ENCODE measurements at regions not wholly inside any gene's neighbourhood (a gene's known extent, or its start where the extent isn't known, plus 50 kb on each side); places are given as distances from the start of the nearest gene placed in this dataset.

DNA sequence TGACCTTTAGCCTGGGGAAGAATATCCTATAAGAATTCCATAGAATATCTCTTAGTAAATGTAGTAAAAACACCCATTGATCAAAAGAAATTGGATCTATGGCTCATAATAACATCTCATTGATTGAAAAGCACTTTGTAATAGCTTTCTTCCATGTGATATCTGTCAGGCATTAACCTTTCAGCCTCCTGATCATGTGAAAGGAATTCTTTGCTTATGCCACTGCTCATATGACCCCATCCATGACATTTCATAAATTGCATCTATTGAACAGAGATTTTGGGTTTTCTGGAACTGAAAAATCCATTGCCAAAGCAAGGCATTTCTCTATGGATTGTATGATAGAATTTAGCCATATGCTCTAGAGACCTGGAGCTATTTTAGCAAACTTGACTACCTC is 519.3 kb upstream of the PFKP start:
- TF ChIP-seq, protein P1, sequence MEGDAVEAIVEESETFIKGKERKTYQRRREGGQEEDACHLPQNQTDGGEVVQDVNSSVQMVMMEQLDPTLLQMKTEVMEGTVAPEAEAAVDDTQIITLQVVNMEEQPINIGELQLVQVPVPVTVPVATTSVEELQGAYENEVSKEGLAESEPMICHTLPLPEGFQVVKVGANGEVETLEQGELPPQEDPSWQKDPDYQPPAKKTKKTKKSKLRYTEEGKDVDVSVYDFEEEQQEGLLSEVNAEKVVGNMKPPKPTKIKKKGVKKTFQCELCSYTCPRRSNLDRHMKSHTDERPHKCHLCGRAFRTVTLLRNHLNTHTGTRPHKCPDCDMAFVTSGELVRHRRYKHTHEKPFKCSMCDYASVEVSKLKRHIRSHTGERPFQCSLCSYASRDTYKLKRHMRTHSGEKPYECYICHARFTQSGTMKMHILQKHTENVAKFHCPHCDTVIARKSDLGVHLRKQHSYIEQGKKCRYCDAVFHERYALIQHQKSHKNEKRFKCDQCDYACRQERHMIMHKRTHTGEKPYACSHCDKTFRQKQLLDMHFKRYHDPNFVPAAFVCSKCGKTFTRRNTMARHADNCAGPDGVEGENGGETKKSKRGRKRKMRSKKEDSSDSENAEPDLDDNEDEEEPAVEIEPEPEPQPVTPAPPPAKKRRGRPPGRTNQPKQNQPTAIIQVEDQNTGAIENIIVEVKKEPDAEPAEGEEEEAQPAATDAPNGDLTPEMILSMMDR (IDR thresholded peaks at IDR 0.05): no peak
- TF ChIP-seq POLR2A (IDR thresholded peaks at IDR 0.05) (no peak), POLR2AphosphoS5 (IDR thresholded peaks at IDR 0.05) (no peak)
